ENCODE measurements at regions not wholly inside any gene's neighbourhood (a gene's known extent, or its start where the extent isn't known, plus 50 kb on each side); places are given as distances from the start of the nearest gene placed in this dataset.
A peak's percentile ranks its signal among the peaks of the same experiment; 100 is the strongest.

- Histone ChIP-seq H3K9me3 (no peaks in the 10 kb centered on the region), H3K4me3 (no peak overlapping the region), H3K4me1 (ENCODE audit: low read depth) (no peaks in the 10 kb centered on the region), H3K36me3 (ENCODE audit: low read depth) (no peaks in the 10 kb centered on the region)
- ATAC-seq (no peak), DNase-seq (no peak)
- intact Hi-C loops (cut with DNase I, micrococcal nuclease) = no loop called here
- TF ChIP-seq CTCF (IDR thresholded peaks at IDR 0.05) = no peak
These were observed 187.0 kb upstream of the PPARGC1A start for GRCh38 chr4:24076811-24077210.

- DNase-seq (no peak), ATAC-seq (no peak)
- intact Hi-C loops (cut with DNase I, micrococcal nuclease) = no loop called here
- Histone ChIP-seq H3K36me3 (ENCODE audit: low read depth) (no peaks in the 10 kb centered on the region), H3K4me1 (ENCODE audit: low read depth) (no peaks in the 10 kb centered on the region), H3K9me3 (no peaks in the 10 kb centered on the region), H3K4me3 (no peak overlapping the region)
- no peak for TF ChIP-seq CTCF (IDR thresholded peaks at IDR 0.05)
These were observed 184.1 kb upstream of the PPARGC1A start for GRCh38 chr4:24073948-24074347.

- Histone ChIP-seq H3K4me1 (ENCODE audit: low read depth) (no peaks in the 10 kb centered on the region), H3K9me3 (no peaks in the 10 kb centered on the region), H3K4me3 (no peak overlapping the region), H3K36me3 (ENCODE audit: low read depth) (no peaks in the 10 kb centered on the region)
- no peak for TF ChIP-seq CTCF (IDR thresholded peaks at IDR 0.05)
- DNase-seq (no peak), ATAC-seq (no peak)
- intact Hi-C loops (cut with DNase I, micrococcal nuclease) = no loop called here
These were observed 181.9 kb upstream of the PPARGC1A start for GRCh38 chr4:24071612-24072372.

- H3K4me3 ChIP-seq = no peak overlapping the region
- no peak for TF ChIP-seq CTCF (IDR thresholded peaks at IDR 0.05)
- H3K9me3 ChIP-seq = no peaks in the 10 kb centered on the region
- ATAC-seq (no peak), DNase-seq (no peak)
- H3K4me1 ChIP-seq (ENCODE audit: low read depth) = no peaks in the 10 kb centered on the region
- intact Hi-C loops (cut with DNase I, micrococcal nuclease) = no loop called here
- no peaks in the 10 kb centered on the region for H3K36me3 ChIP-seq (ENCODE audit: low read depth)
These were observed 180.3 kb upstream of the PPARGC1A start for GRCh38 chr4:24070117-24070516.

GRCh38 chr4:24067367-24068193, 177.7 kb upstream of the PPARGC1A start:
- ATAC-seq (peak; percentile 81), DNase-seq (no peak)
- no peaks in the 10 kb centered on the region for H3K9me3 ChIP-seq
- intact Hi-C loops (cut with DNase I, micrococcal nuclease) = no loop called here
- no peak for TF ChIP-seq CTCF (IDR thresholded peaks at IDR 0.05)
- H3K4me1 ChIP-seq (ENCODE audit: low read depth) = no peaks in the 10 kb centered on the region
- no peaks in the 10 kb centered on the region for H3K36me3 ChIP-seq (ENCODE audit: low read depth)
- H3K4me3 ChIP-seq = no peak overlapping the region
